AG09309 (cell line): ENCODE measurements at regions not wholly inside any gene's neighbourhood (a gene's known extent, or its start where the extent isn't known, plus 50 kb on each side); places are given as distances from the start of the nearest gene placed in this dataset.

Experiments used
- DNase-seq: peaks from one replicate; pipeline ENCODE4 v3.0.0-alpha.2; 2010; ENCODE audit warnings: low read depth
- H3K4me3 ChIP-seq: 2 replicates; pipeline ENCODE4 v1.5.1; 2011; ENCODE audit warnings: mild to moderate bottlenecking, low read depth, low read length, moderate library complexity; ENCODE audit not compliant: control insufficient read depth
- TF ChIP-seq, protein P1 (sequence below): IDR thresholded peaks from 2 replicates; pipeline ENCODE4 v1.5.1; 2011; ENCODE audit warnings: mild to moderate bottlenecking, low read depth, low read length, inconsistent platforms; ENCODE audit not compliant: insufficient read depth, control insufficient read depth; ENCODE audit errors: missing control alignments

DNA sequence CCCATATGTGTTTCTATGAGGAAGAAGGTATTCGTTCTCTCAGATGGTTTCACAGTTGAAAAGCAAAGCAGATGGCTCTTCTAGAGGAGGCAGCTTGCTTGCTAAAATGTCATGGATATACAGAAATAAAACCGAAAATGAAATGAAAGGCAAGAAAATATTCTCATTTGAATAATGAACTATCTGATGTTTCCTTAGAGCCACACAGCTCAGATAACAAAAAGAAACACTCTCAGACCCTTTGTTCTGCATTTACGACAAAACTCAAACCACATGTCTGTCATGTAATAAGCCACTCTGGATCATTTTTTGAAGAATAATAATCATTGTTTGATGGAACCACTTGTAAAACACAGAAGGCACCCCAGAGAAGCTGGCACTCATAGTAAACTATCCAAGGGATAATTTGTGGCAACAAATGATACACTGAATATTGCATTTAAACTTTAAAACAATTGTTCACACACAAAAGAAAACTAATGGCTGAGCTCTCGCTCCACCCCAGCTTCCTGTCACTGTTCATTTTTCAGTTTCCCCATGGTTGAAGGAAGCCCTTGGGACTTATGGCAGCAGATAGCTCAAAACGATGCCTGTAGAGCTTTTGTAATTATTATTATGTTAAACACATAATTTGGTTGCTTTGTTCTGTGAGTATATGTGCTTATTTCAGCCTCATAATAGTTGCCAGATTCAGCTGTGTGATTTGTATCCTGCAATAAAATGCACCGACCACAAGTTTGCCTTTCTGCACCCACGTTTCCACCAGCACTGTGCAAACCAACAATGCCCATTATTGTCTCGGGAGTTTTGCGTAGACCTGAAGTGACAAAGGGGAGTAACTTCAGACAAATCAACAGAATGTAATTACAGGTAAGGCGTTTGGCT, 256.0 kb downstream of the TMEM167A start:
- H3K4me3 ChIP-seq = no peak overlapping the region
- no peak for DNase-seq
- TF ChIP-seq, protein P1, sequence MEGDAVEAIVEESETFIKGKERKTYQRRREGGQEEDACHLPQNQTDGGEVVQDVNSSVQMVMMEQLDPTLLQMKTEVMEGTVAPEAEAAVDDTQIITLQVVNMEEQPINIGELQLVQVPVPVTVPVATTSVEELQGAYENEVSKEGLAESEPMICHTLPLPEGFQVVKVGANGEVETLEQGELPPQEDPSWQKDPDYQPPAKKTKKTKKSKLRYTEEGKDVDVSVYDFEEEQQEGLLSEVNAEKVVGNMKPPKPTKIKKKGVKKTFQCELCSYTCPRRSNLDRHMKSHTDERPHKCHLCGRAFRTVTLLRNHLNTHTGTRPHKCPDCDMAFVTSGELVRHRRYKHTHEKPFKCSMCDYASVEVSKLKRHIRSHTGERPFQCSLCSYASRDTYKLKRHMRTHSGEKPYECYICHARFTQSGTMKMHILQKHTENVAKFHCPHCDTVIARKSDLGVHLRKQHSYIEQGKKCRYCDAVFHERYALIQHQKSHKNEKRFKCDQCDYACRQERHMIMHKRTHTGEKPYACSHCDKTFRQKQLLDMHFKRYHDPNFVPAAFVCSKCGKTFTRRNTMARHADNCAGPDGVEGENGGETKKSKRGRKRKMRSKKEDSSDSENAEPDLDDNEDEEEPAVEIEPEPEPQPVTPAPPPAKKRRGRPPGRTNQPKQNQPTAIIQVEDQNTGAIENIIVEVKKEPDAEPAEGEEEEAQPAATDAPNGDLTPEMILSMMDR = no peak

DNA sequence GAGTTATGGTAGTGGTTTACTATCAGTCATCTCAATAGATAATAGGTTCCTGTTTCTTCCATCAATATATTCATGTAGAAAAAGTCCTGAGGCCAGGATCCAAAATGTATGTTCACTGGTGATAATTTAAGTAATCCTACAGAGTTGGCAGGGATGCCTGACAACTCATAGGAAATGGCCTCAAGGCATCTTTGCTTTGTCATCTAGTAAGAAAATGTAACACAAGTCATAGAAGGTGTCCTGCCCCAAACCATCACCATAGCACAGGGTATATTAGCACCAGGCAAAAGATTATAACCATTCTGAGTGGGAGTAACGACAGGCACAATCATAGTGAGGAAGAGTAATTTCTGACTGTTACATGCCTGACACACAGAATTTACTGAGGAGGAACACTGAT, 257.0 kb downstream of the TMEM167A start:
- TF ChIP-seq, protein P1 = no peak
- DNase-seq = no peak
- H3K4me3 ChIP-seq = no peak overlapping the region

DNA sequence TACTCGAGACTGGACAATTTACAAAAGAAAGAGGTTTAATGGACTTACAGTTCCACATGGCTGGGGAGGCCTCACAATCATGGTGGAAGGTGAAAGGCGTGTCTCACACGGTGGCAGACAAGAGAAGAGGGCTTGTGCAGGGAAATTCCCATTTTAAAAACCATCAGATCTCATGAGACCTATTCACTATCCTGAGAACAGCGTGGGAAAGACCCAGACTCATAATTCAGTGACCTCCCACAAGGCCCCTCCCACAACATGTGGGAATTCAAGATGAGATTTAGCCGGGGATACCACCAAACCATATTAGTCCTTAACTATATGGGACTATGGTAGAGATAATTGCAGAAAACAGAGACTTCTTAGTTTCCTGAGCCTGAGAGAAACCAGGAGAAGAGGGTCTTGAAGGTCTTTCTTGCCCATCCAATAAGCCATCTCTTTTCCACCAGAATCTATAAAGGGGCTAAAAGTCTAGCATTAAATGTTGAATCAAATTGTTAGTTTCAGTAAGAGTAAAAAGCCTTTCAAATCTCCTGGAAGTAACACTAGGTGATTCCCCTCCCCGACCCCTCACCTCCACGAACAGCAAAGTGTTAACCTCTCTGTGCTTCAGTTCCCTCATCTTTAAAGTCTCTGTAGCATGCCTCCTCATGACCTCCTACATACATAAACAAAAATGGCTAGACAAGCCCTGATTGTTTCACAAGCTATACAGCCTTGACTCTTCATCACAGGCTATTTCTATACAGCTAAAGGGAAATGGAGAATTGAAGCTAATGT, 259.1 kb downstream of the TMEM167A start:
- TF ChIP-seq, protein P1 = no peak
- DNase-seq = no peak
- no peak overlapping the region for H3K4me3 ChIP-seq

DNA sequence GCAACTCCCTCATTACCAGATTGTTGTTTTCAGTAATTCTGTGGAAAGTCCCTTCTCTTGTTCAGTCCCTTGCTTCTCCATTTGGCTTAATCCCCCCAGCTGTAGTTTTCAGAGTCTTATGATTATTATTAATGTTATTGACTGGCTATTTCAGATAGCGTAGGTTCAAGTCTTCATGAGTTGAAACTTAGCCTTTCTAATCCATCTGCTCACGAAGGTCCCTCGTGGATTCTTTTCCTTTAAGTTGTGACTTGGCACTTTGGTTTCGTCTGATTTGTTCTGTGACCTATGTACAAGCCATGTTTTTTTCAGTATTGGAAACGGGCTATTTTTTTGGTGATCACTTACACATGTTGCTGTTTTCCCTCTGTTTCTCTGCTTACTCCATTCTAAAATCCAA, 260.3 kb downstream of the TMEM167A start:
- no peak for DNase-seq
- TF ChIP-seq, protein P1 = no peak
- H3K4me3 ChIP-seq = no peak overlapping the region

DNA sequence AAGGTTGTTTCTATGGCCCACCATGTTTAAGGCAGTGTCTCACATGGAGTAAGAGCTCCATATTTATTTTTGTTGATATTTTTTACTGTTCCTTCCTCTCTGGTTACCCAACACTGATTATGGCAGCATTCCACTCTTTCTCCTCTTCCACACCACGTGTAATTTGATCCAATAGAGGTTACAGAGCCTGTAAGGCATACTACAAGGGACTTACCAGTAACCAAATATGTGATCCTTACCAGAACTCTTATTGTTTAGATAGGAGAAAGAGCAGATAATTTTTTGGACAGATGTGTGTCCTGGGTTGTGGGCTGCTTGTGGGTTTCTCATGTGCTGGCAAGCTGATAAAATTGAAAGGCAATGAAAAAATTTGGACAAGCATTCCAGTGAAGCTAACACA, 261.3 kb downstream of the TMEM167A start:
- TF ChIP-seq, protein P1 = no peak
- no peak for DNase-seq
- H3K4me3 ChIP-seq = no peak overlapping the region

DNA sequence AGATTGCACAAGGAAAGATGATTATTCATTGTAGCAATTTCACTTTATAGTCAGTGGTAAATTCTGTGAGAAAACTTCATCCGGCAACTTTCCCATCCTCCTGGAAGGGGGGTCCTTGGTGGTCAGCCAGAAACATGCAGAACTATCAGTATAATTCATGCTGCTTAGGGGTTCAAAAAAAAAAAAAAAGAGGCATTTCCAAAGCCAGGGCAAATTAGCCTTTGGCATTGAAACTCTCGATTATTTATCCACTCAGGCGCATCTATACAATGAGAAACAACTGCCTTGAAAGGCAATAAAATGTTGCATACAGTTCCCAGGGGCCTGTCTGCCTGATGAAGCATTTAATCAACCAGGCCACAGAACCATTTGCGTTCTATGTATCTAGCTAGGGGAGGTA, 263.3 kb downstream of the TMEM167A start:
- TF ChIP-seq, protein P1 = no peak
- H3K4me3 ChIP-seq = no peak overlapping the region
- DNase-seq = no peak
